GM21786 (cell line): ENCODE measurements at regions not wholly inside any gene's neighbourhood (a gene's known extent, or its start where the extent isn't known, plus 50 kb on each side); places are given as distances from the start of the nearest gene placed in this dataset.

ENCODE experiments used
- ATAC-seq: cut with Tn5 transposase; IDR thresholded peaks from one replicate; pipeline ENCODE4 v1.9.1; 2021; ENCODE audit not compliant: unreplicated experiment

DNA sequence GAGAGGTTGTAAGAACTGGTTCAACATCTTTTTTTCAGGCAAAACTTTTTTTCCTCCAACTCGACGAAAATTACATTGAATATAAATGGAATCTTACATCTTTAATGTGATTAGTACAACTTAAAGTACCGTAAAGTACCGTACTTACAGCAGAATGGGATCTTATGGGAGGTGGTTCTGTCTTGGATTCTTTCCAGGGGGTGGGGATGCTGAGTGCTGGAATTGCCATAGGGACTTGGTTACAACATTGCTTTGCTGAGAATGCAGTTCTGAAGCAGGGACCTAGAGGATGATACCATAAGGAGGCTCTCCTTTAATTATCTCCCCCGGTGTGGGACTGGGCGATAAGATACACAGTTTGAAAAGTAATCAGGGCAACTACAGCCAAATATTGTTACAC lies 186.4 kb downstream of the KLF5 start:
- no peak for ATAC-seq

DNA sequence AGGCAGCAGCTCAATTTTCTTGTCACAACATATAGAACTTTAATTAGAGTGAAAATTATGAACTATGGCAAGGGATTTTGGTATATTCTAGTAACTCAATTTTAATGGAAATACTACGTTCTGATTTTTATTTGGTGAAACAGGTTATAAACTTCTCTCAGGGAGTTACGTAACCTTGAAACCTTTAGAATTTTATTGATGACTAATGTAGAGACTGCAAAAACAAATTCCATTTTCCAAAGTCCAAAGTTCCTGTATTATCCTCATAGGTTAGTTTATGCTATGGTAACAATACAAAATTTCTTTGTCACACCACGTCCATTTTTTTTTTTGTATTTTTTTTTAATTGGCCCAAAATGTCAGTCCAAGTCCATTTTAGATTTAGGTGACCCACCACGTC lies 185.7 kb downstream of the KLF5 start:
- no peak for ATAC-seq

DNA sequence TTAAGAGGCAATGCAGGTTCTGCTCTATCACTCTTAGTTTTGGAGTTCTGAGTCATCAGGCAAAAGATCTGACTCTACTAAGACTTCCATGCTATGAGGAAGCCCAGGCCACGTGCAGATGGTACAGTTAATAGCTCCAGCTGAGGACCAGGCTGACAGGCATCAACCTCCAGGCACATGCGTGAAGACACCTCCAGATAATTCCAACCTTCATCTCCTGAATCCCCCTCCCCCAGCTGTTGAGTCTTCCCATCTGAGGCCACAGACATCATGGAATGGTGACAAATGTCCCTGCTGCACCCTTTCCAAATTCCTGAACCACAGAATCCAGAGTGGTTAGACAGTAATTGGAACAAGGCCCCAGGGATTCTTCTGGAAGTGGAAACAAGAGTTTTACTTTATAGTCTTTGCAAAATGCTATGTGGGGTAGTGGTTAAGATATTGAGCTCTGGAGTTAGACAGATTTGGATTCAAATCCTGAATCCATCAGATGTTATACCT lies 183.8 kb downstream of the KLF5 start:
- no peak for ATAC-seq

- ATAC-seq = no peak
Observed at GRCh38 chr13:73240193-73240592, 181.4 kb downstream of the KLF5 start.

DNA sequence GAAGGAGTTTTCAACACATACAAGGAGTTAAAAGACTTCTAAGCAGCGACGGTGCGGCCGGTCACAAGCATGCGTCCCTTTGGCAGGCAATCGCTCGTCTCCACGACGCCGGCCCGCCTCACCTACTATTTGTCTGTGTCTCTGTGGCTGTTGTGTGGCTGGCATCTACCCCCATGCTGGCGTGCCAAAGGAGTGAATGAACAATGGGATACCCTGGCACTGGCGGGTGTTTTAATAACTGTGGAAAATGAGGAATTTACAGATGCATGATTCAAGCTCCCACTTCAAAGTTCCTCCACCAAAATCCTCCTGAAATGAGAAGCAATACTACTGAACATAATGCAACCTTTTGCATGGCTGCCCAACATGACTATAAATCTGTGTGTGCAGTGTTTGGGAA lies 176.6 kb downstream of the KLF5 start:
- ATAC-seq = no peak

- ATAC-seq = no peak
Observed at GRCh38 chr13:73231471-73231870, 172.7 kb downstream of the KLF5 start.

DNA sequence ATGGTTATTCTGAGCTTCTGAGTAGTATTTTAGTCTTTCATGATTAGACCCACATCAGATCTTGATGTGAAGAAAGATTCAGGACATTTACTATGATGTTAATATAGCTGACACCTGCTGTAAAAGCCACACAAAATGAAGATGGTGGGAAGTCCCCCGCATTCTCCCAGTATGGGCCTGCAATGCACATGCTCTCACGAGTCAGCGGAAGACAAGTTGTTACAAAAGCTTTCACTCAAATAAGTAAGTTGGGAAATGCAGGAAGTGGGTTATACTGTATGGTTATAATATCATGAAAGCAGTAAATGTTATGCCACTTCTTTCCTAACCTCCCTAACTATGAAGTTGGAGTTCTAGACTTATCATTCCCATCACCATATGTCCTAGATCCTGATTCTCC lies 171.9 kb downstream of the KLF5 start:
- no peak for ATAC-seq

GRCh38 chr13:73228546-73228945 lies 169.7 kb downstream of the KLF5 start:
- ATAC-seq = no peak

DNA sequence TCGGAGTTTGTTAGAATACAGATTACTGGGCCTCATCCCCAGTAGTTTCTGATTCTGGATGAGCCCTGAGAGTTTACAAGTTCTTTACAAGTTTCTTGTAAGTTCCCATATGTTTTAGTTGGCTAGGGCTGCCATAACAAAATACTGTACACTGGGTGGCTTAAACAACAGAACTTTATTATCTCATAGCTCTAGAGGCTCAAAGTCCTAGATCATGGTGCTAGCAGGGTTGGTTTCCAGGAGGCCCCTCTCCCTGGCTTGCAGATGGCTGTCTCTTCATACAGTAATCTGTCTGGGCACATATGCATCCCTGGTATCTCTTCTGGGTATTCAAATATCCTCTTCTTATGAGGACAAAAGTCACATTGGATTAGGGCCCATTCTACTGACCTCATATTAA lies 167.2 kb downstream of the KLF5 start:
- ATAC-seq = no peak

- no peak for ATAC-seq
Observed at GRCh38 chr13:73224703-73225102, 165.9 kb downstream of the KLF5 start.

GRCh38 chr13:73223372-73223781 lies 164.6 kb downstream of the KLF5 start:
- ATAC-seq = peak; percentile 95

DNA sequence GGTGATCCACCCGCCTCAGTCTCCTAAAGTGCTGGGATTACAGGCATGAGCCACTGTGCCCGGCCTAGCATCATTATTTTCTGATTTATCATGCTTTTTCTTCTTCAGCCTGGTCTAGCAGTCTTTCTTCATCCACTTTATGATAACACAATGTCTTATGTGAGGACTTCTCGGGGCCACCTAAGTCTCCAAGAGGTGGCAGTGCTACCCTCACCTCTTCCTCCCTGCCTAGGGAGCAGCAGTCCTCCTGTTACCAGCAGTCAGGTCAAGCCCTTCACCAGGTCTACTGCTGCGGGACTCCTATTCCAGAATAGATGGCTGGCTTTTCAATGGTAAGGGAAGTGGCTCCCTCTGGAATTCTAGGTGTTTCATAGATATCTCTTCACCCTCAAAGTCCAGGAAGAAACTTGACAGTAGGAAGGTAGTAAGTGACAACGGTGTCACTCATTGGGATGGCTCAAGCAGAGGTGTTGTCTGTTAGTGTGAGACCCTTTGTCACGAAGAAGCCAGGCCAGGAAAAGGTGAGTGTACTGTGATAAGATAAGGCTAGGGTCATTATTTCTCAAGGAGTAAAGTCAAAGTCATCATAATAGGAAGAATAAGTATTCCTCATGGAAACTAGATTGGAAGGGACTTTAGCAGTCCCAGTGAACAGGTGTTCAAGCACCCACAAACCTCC lies 164.0 kb downstream of the KLF5 start:
- ATAC-seq = no peak

GRCh38 chr13:73220966-73221720 lies 162.3 kb downstream of the KLF5 start:
- ATAC-seq = no peak

DNA sequence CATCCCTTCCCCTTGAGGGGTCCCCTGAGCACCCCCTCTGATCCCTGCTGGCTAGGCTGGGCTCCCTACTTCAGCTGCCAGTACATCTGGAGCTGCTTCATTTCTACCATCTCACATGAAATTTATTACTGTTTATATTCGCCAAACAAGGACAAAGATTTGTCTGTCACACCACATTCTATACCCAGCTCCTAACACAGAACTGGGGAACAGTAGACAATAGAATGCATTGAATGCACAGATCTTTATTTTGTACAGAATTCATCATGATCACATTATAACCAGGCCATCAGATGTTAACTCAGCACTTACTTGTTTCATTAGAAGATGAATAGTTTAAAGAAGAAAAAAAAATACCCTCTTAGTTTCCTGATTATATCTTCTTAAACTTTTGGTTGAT lies 159.4 kb downstream of the KLF5 start:
- ATAC-seq = no peak

GRCh38 chr13:73216381-73216831 lies 157.6 kb downstream of the KLF5 start:
- ATAC-seq = no peak

GRCh38 chr13:73215823-73216222 lies 157.0 kb downstream of the KLF5 start:
- no peak for ATAC-seq

DNA sequence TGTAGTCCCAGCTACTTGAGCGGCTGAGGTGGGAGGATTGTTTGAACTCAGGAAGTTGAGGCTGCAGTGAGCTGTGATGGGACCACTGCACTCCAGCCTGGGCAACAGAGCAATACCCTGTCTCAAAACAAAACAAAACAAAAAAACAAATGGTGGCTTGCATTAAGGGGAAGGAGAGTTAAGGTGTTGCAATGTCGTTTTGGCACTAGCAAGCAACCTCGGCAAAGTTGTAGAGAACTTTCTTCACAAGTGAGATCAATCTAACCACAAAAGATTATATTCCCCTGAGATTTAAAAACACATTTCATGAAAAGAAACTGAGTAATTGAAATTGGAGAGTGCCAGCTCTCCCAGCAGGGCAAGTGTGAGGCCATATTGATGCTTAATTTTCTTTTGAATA lies 153.7 kb downstream of the KLF5 start:
- no peak for ATAC-seq

DNA sequence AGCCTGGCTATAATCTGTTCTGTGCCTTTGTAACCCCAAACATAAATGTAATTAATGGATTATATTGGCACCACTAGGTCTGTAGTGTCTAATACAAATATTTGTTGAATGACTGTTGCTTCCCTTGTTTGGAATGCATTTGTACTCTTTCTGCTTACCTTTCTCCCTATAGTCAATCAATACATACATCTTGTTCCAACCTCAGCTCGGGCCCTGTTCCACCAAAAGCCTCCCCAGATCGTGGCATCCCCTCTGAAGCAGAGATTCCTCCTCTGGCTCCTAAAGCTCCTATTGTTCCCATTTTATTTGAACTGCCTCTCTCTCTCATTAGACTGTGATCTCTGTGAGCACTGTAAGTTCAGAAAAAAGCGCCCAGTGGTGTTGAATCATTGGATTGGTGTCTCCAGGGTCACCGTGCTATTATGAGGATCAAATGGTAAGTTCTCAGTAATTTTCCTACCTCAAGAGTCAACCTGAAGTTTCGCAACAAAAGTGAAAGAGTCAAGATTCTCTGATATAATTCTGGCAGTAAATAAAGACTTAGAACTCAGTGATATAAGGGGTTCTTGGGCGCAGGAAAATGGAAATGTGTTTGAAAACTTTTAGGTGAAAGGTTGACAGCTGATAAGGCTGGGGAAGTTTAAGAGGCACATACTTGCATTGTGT lies 151.5 kb downstream of the KLF5 start:
- ATAC-seq = no peak

- no peak for ATAC-seq
Observed at GRCh38 chr13:73204952-73205351, 146.1 kb downstream of the KLF5 start.

DNA sequence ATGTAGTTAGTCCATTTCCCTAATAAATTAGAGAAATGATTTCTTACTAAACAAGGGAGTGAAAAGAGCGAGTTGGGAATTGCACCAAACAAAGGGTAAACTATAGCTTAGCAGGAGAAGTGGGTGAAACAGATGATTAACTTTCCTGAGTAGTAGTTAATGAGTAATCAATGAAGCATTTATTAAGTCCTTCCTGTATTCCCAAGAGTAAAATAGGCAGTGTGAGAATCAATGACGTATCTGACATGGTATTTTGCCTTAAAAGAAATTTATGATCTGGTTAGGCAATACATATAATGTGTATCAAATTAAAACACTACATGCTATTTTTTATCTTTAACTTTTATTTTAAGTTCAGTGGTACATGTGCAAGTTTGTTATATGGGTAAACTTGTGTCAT lies 142.8 kb downstream of the KLF5 start:
- no peak for ATAC-seq

DNA sequence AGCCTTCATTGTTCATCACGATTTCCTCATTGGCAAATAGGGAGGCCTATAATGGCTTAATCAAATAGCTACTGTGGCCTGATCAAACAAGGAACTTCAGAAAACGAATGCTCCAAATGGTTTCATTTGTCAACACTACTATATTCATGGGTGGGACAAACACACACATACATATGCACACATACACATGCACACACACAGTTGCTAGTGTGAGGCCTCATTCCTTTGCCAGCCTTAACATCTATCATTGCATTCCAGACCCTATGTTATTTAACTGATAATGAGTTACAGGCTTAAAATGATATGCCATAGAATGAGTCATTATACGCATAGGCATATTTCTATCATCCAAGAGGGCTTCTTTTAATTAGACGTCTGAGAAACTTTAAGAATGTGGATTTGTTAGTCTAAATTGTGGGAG lies 140.2 kb downstream of the KLF5 start:
- ATAC-seq = no peak

GRCh38 chr13:73195091-73195490 lies 136.3 kb downstream of the KLF5 start:
- ATAC-seq = no peak
